ENCODE measurements at regions not wholly inside any gene's neighbourhood (a gene's known extent, or its start where the extent isn't known, plus 50 kb on each side); places are given as distances from the start of the nearest gene placed in this dataset.

GRCh38 chr14:22185789-22186188 lies 403.2 kb downstream of the DAD1 start:
- TF ChIP-seq CTCF (IDR thresholded peaks at IDR 0.05; ENCODE audit: low read depth, low read length) (no peak), EZH2phosphoT487 (IDR thresholded peaks at IDR 0.05; ENCODE audit: low read depth) (no peak)

Measured in OCI-LY3 (cell line).